Caco-2 (cell line): ENCODE measurements at regions not wholly inside any gene's neighbourhood (a gene's known extent, or its start where the extent isn't known, plus 50 kb on each side); places are given as distances from the start of the nearest gene placed in this dataset.

ENCODE experiments used
- BruUV-seq: library from RNA; stranded (reverse); fragments of 400-500 nt; replicated peaks from 2 replicates; lab custom pipeline; 2021; lab: Mats Ljungman, UMichigan
- CTCF ChIA-PET: fragments of 300-600 bp; sonication (Branson Sonifier 250); formaldehyde crosslinking; loops from one replicate; lab custom pipeline; 2022; ENCODE audit warnings: antibody characterized with exemption; lab: Charles Lee
- POLR2A ChIA-PET: fragments of 300-600 bp; sonication (Branson Sonifier 250); formaldehyde crosslinking; loops from one replicate; lab custom pipeline; 2022; ENCODE audit warnings: antibody characterized with exemption; lab: Charles Lee
- DNase-seq, 2 experiments: peaks; one replicate each; pipeline versions ENCODE4 v3.0.0 to v3.0.0-alpha.2; 2020 to 2022
- H3K27me3 ChIP-seq: replicated peaks from 2 replicates; pipeline ENCODE4 v1.6.0; 2011; ENCODE audit warnings: low read length; ENCODE audit not compliant: control insufficient read depth, insufficient read depth
- H3K36me3 ChIP-seq: 2 replicates; pipeline ENCODE4 v1.5.1; 2011; ENCODE audit warnings: low read length; ENCODE audit not compliant: control insufficient read depth, insufficient read depth
- H3K4me1 ChIP-seq: fragments of 250-450 bp; sonication (Bioruptor Pico); 2 replicates; pipeline ENCODE4 v1.5.1; 2020; ENCODE audit warnings: mild to moderate bottlenecking
- H3K4me3 ChIP-seq: 2 replicates; pipeline ENCODE4 v1.5.1; 2011; ENCODE audit warnings: low read depth, mild to moderate bottlenecking, control low read depth, low read length
- H3K9me3 ChIP-seq: fragments of 250-450 bp; sonication (Bioruptor Pico); 2 replicates; pipeline ENCODE4 v1.5.1; 2020; ENCODE audit warnings: mild to moderate bottlenecking, moderate library complexity
- H3K27ac Mint-ChIP-seq: one replicate; pipeline ENCODE4 v1.8.0; 2022; ENCODE audit warnings: mixed read lengths; ENCODE audit not compliant: unreplicated experiment
- H3K27me3 Mint-ChIP-seq: one replicate; pipeline ENCODE4 v1.8.0; 2022; ENCODE audit warnings: mixed read lengths; ENCODE audit not compliant: insufficient read depth, unreplicated experiment
- H3K36me3 Mint-ChIP-seq: one replicate; pipeline ENCODE4 v1.8.0; 2022; ENCODE audit warnings: mild to moderate bottlenecking, mixed read lengths; ENCODE audit not compliant: insufficient read depth, unreplicated experiment
- H3K4me1 Mint-ChIP-seq: one replicate; pipeline ENCODE4 v1.8.0; 2022; ENCODE audit warnings: low read depth, mixed read lengths; ENCODE audit not compliant: unreplicated experiment
- H3K4me3 Mint-ChIP-seq: one replicate; pipeline ENCODE4 v1.8.0; 2022; ENCODE audit warnings: mild to moderate bottlenecking, moderate library complexity, mixed read lengths; ENCODE audit not compliant: unreplicated experiment
- H3K9me3 Mint-ChIP-seq: one replicate; pipeline ENCODE4 v1.8.0; 2022; ENCODE audit warnings: mixed read lengths; ENCODE audit not compliant: unreplicated experiment
- CTCF ChIP-seq, 2 experiments: fragments of 200-600 bp in 1 of 2; IDR thresholded peaks; 1 replicate in 1 of 2; 2 replicates in 1 of 2; pipeline versions ENCODE4 v1.5.1 to v1.8.0; 2011 to 2022; ENCODE audit warnings: antibody characterized with exemption in 1 of 2, control low read depth in 1 of 2, inconsistent platforms in 1 of 2, low read depth in 1 of 2, low read length in 1 of 2, mild to moderate bottlenecking in 1 of 2, moderate library complexity in 1 of 2; ENCODE audit not compliant: insufficient read depth in 1 of 2, severe bottlenecking in 1 of 2, unreplicated experiment in 1 of 2
- intact Hi-C: fragments of 100-400 bp; cut with micrococcal nuclease; formaldehyde crosslinking; loops from one replicate; pipeline ENCODE4 v1.10.0; 2022; ENCODE audit not compliant: unreplicated experiment

GRCh38 chr11:135073381-135073780 is 661.3 kb upstream of the B3GAT1 start:
- CTCF ChIA-PET: interaction anchor here (1.1 kb wide), 1 partner anchor 205 kb away, joined by 5 read pairs; no protein-coding TSS in a partner anchor
- no peaks in the 10 kb centered on the region for H3K9me3 ChIP-seq
- no peak overlapping the region for H3K4me3 ChIP-seq
- Mint-ChIP-seq H3K4me1 (peaks cover 16% of the 10 kb centered on the region), H3K27ac (no peak overlapping the region), H3K27me3 (no peaks in the 10 kb centered on the region), H3K4me3 (no peak overlapping the region), H3K36me3 (no peaks in the 10 kb centered on the region), H3K9me3 (peaks cover 22% of the 10 kb centered on the region)
- intact Hi-C loops: no loop called here
- no peak for TF ChIP-seq CTCF (IDR thresholded peaks at IDR 0.05; ENCODE audit: insufficient read depth in 1 of 2, low read depth in 1 of 2, low read length in 1 of 2, severe bottlenecking in 1 of 2, unreplicated experiment in 1 of 2)
- no peaks in the 10 kb centered on the region for H3K36me3 ChIP-seq
- no TSS peak for BruUV-seq
- peaks cover 11% of the 10 kb centered on the region; the same call in 1 of the 2 replicates for H3K4me1 ChIP-seq
- DNase-seq: no peak
- POLR2A ChIA-PET: no interaction called here
- H3K27me3 ChIP-seq: no peaks in the 10 kb centered on the region

GRCh38 chr11:135069890-135070289 is 657.8 kb upstream of the B3GAT1 start:
- Histone ChIP-seq H3K27me3 (no peaks in the 10 kb centered on the region), H3K4me3 (no peak overlapping the region), H3K4me1 (peaks cover 11% of the 10 kb centered on the region; the same call in 1 of the 2 replicates), H3K36me3 (no peaks in the 10 kb centered on the region), H3K9me3 (no peaks in the 10 kb centered on the region)
- DNase-seq: peak; percentile 49 to 65
- ChIA-PET CTCF (no interaction called here), POLR2A (no interaction called here)
- intact Hi-C loops: no loop called here
- TF ChIP-seq CTCF (IDR thresholded peaks at IDR 0.05; ENCODE audit: insufficient read depth in 1 of 2, low read depth in 1 of 2, low read length in 1 of 2, severe bottlenecking in 1 of 2, unreplicated experiment in 1 of 2): no peak
- Mint-ChIP-seq H3K27ac (no peak overlapping the region), H3K9me3 (peaks cover 22% of the 10 kb centered on the region), H3K36me3 (no peaks in the 10 kb centered on the region), H3K4me3 (no peak overlapping the region), H3K4me1 (peaks cover 16% of the 10 kb centered on the region), H3K27me3 (no peaks in the 10 kb centered on the region)
- BruUV-seq: no TSS peak

GRCh38 chr11:135069063-135069462 is 657.0 kb upstream of the B3GAT1 start:
- intact Hi-C loops: no loop called here
- peaks cover 16% of the 10 kb centered on the region for H3K4me1 Mint-ChIP-seq
- CTCF ChIA-PET: interaction anchor here (0.7 kb wide), 1 partner anchor 200 kb away, joined by 3 read pairs; no protein-coding TSS in a partner anchor

More at GRCh38 chr11:135069063-135069462, 657.0 kb upstream of the B3GAT1 start:
- H3K36me3 ChIP-seq: no peaks in the 10 kb centered on the region
- Mint-ChIP-seq H3K4me3 (no peak overlapping the region), H3K27me3 (no peaks in the 10 kb centered on the region), H3K27ac (no peak overlapping the region), H3K9me3 (peaks cover 22% of the 10 kb centered on the region), H3K36me3 (no peaks in the 10 kb centered on the region)
- POLR2A ChIA-PET: no interaction called here
- H3K4me1 ChIP-seq: peaks cover 11% of the 10 kb centered on the region; the same call in 1 of the 2 replicates
- no peak for TF ChIP-seq CTCF (IDR thresholded peaks at IDR 0.05; ENCODE audit: insufficient read depth in 1 of 2, low read depth in 1 of 2, low read length in 1 of 2, severe bottlenecking in 1 of 2, unreplicated experiment in 1 of 2)
- H3K9me3 ChIP-seq: no peaks in the 10 kb centered on the region
- no peaks in the 10 kb centered on the region for H3K27me3 ChIP-seq
- BruUV-seq: no TSS peak
- H3K4me3 ChIP-seq: no peak overlapping the region
- no peak for DNase-seq
